DMS 273 treated with DMSO at 0.1 percent for 48 hours (cell line): ENCODE measurements at regions not wholly inside any gene's neighbourhood (a gene's known extent, or its start where the extent isn't known, plus 50 kb on each side); places are given as distances from the start of the nearest gene placed in this dataset.

Source experiments
- DNase-seq: peaks from one replicate; lab custom pipeline; 2025; lab: John Stamatoyannopoulos, UW

DNA sequence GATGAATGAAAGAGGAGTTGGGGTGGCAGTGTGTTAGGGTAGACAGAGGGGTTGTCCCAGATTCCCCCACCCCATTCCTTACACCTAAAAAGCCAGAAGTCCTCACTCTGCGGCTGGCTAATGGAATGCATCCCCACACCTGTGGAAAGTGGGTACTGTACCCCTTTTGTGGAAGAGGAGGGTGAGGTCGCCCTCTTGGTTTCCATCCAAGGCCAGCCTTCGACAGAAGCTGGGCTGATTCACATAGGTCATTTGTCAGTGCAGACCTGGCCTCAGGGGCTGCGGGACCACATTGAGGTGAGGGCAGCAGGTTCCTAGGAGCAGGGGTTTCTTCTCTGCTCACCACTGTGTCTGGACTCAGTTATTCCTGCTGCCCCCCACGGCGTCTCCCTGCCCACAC, 671.6 kb downstream of the MATN1 start:
- no peak for DNase-seq

DNA sequence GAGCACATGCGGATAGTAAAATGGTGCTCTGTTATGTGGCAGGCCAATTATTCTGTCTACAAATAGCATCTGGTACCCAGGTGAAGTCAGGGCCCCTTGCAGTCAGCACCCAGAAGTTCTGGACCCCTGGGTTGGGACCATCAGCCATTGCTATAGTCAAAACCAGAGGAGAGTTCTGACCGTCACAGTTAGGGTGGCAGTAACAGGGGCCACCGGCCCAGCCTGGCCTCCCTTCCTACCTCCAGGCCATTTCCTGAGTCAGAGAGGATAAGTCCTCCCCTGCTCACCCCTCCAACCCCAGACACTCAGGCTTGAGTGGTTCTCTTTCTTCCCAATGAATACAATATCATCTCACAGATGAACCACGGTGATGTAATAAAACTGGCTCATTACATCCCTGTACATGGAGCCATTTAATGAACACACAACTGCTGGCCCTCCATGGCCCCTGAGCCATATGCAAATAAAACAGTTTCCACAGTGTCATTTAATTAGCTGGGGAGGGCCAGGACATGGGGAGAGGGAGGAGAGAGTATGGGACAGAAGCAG, 673.6 kb downstream of the MATN1 start:
- no peak for DNase-seq

DNA sequence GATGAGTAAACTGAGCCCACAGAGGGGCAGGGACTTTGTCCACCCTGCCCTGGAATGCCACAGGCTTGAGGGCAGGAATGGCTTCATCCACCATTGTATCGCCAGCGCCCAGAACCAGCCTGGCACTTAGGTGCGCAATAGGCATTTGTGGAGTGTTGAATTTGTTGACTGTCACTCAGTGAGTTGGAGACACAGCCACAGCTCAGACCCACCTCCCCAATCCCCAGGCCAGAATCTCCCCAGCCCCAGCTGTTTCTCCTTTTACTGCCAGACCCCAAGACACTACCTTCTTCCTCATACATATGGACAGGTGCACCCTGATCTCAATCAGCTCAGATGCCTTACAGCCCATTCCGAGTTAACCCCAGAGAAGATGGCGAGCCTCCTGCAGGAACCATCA, 674.5 kb downstream of the MATN1 start:
- DNase-seq = no peak

DNA sequence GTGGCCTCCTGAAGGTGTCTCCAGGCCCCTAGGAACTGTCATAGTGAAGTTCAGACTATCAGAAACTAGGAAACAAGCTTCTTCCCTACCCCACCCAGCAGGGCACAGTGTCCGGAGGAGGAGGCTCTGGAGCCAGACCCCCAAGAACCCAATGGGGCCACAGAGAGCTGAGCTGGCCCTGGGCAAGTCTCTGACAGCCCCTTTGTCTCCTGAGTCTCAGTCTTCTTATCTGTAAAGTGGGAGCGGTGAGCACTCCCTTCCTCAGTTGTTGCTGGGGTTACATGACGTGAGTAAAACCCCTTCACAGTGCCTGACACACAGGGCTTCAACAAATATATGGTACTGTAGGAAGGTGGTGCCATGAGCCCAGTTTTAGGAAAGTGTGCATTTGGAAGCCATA, 675.8 kb downstream of the MATN1 start:
- no peak for DNase-seq

DNA sequence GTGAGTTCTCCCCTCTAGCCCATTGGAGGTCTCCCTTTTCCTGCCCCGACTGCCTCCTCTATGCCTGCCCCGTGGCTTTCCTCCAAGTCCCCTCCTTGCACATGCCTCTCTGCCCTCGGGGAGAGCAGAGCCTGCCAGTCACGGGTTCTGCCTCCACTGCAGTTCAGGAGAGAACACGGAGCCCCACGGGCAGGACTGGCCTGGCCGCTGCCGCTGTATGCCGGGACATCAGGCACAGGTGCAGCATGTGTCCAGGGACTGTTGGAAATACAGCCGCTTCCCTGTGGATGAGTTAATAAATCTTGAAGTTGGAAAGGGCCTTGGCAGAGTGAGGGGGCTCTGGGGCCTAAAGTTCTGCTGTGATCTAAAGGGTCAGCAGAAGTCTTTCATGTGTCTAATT, 676.6 kb downstream of the MATN1 start:
- DNase-seq = no peak

DNA sequence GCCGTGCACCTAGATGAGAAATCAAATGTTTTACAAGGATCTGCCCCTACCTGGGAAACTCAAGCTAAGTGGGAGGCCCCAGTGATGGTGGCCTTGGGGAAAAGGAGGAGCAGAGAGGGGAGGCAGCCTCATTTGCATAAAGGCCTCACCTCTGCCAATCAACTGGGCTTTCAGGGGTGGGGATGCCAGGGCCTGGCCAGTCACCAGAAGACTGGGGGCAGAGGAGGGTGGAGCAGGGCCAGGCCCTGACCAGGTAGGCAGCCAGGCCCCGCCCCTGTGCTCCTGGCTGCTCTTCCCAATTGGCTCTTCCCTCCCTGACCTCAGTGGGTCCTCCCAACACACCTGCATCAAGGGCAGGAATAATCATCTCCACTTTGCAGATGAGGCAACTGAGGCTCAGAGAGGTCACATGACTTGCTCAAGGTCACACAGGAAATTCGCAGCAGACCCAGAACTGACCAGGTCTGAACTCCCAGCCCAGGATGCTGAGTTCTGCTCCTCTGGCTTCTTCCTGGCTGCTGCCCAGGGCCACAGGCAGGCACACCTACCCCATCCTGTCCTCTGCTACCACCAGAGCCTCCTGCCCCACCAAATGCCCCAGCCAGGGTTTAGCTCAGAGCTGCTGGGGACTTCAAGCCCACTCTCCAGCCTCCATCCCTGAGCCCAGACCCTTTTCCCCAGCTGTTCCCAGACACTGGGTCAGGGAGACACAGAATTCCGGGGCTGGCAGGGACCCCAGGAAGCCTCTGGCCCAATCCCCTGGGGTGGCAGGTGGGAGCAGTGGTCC, 677.9 kb downstream of the MATN1 start:
- no peak for DNase-seq

DNA sequence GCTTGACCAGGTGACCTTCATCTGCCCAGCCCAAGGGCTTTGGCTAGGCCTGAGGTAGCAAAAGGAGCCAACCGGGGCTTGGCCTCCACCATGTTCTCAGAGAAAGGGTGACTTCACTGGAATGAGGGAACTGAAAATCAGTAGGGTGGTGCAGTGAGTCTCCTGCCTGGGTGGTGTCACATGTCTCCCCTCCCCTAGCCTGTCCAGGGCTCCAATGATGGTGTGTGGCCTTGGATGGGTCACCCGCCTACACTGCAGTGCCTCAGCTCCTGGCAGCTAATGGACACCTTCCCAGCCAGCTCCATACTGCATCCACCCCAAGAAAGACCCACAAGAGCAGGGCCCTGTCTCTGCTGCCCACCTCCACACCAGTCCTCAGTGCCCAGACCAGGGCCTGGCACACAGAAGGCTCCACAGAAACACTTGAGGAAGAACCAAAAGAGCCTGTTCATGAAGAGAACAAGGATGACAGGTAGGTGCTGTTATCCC, 678.7 kb downstream of the MATN1 start:
- no peak for DNase-seq

DNA sequence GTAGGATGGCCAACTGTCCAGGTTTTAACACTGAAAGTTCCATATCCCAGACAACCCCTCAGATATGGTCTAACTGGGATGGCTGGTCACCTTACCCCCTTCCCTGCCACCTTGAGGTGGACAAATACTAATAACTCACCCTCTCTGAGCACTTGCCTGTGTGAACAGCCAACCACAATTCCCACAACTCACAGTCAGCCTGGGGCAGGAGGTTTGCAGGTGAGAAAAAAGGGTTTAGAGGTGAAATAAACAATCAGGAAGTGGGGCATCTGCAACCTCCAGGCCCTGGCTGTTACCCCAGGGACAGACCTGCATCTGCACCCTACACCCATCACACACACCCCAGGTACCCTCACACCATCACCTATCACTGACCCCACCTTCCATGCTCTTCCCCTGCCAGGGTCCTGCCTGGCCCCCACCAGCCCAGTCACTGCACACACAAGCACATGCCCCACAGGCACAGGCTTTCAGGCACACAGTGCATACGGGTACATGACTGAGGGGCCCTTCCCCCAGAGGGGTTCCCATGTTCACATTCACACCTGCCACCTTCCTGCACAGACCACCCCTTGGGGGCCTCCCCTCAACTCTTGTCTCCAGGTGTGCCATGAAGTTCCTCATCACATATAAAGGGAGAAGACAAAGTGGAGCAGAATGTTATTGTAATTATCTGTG, 679.5 kb downstream of the MATN1 start:
- no peak for DNase-seq

DNA sequence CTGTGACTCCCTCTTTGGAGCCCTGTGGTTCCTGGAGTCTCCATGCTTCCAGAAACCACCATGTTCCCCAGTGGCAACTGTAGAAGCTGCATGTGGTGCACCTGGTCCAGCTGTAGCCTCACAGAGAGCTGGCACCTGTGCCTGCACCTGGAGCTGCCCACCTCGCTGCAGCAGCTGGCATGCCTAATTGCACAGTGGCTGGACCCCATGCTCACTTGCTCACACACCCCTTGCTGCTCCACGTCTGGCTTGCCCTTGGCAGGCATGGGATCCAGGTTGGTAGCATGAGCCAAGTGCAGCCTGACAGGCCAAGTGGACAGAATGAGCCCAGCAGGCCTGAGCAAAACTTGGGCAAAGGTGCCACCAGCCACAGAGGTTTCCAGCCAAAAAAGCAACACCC, 680.1 kb downstream of the MATN1 start:
- no peak for DNase-seq

DNA sequence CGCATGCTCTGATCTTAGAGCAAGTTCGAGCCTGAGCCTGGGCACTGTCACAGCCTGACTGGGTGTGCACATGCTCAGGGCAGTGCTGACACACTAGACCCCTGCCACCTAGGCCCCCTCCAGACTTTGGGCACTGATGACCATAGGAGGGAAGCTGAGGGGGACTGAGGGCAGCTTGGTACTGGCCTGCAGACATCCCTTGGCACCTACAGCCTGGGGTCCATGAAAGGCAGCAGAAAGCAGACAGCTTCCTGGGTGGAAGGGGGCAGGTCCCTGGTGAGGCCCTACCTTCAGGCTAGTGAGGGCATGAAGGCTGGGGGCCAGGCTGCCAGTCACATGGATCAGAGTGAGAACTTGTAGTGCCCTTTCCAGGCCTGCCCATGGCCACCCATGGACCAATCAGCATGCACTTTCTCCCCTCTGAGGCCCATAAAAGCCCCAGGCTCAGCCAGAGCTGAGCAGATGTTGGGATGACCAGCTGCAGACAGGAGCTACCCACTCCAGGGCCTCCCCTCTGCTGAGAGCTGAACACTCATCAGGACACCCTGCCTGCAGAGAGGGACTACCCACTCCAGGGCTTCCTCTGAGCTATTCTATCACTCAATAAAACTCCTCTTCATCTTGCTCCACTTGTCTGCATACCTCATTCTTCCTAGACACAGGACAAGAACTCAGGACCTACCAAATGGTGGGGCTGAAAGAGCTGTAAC, 680.8 kb downstream of the MATN1 start:
- no peak for DNase-seq

DNA sequence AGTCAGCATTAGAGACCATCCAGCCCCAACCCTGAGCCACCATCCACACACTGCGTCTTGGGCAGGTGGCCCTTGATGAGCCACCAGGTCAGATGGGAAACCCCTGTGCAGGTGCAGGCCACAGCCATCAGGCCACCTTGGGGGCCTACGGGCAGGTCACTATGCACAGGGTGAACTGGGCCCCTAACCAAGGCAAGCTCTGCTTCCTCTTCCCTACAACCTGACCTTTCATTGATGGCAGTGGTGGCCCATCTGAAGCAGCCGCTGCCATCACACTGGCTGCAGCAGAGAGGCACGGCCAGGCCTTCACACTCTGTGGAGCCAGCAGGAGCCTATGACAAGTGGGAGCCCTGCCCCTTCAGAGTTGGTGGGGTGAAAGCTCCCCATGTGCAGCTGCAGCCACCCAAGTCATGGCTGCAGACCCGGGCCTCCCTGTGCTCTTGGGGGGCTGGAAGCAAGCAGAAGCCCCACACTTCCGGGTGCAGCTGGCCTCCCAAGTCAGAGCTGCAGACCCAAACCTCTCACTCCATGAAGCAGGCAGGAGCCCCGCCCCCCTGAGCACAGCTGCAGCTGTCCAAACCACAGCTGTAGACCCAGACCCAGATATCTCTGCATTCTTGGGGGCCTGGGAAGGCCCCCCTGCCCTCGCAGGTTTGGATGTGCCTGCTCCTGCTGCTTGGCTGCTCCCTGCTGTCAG, 681.5 kb downstream of the MATN1 start:
- DNase-seq = no peak

DNA sequence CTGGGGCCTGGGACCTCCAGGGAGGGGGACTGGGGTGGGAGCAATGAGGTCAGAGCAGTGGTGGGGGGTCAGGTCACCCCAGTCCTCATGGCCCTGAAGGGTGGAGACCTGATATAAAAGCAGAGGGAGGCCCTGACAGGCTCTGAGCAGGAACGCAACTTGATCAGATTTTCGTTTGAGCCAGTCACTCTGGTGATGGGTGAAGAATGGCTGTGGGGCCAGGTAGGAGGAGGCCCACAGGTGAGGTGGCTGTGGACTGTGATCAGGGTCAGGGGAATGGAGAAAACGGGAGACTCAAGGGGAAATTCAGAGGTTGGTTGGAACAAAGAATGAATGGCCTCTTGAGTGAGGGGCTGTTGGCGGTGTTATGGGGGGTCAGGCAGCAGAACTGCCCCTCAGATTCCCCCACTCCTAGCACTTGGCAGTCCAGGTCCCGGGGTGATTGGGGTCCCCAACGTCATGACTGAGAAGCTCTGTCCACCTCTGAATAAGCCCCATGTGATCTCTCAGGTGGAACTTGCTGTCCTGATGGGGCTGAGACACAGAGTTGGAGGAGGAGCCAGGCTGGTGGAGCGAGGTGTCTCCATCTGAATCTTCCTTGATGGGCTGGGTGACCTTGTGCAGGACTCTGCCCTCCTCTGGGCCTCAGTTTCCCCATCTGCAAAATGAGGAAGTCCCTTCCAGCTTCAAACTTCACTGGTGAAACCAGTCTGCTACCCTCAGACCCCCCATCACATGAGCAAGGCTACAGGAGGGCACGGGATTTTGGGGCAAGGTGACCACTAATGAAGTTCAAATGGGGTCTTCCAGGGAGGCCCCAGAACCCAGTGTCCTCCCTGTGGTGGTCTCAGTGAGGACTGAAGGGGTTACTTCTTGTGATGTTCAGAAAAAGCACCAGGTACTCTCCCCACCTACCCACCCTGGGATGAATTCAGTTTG, 683.0 kb downstream of the MATN1 start:
- no peak for DNase-seq

DNA sequence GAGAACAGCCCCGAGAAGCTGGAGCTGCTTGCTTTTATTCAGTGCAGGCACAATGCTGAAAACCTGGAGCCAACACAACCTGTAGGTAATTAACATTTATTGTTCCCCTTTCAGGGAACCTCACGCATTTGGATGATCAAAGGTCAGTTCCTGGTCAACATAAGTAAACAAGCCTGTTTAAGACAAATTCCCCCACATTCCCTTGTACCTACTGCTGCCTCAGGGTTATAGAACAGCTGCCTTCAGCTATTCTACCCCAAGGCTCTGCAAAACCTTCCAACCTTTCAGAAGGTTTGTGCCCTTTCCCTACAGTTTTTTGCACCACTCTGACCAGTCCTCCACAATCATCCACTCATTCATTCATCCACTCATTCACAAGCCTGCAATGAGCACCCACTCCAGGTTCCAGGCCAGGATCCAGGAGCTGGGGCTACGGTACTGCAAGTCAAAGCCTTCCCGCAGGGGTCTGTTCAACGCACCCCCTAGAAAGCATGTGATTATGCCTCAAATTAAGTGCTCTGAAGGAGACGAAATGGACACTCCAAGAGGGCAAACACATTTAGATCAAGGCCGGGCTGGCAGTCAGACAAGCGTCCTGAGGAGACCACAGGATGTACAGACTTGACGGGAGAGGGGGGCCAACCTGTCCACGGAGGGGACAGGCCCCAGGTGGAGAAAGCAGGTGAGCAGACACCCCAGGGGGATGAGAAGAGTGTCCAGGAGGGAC, 683.9 kb downstream of the MATN1 start:
- DNase-seq = no peak

DNA sequence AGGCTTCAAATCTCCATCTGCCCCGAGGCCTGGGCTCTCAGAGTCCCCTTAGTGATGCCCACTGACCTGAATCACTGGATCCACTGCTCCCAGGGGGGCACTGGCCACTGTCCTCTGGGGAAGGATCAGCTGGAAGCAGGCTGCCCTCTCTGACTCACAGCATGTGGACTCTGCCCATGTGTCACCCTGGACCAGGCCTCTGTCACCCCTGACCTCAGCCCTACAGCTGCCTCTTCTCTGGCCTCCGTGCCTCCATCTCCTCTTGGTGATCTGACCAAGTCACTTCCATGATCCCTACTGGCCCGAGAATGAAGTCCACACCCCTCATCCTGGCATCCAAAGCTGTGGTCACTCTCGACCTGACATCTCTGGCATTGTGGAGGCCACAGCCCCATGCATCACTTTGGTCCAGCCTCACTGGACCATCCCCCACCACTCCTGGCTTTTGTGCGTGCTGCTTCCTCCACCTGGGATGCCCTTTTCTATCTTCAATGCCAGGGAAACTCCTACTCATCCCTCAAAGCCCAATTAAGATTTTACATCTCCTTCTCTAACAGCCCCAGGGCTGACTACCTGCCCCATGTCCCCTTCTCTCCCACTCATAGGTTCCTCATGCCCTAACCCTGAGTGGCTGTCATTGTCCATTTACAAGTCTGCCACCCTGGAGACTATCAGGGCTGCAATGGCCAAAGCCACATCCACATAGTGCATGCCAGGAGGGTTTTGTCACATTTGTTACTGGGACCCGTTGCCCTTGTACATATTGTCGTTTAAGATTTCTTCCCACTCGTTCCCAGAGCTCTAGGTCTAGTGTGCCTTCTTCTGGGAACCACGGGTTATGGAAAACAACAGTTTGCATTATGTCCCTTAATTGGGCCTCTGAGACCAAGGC, 685.0 kb downstream of the MATN1 start:
- no peak for DNase-seq

DNA sequence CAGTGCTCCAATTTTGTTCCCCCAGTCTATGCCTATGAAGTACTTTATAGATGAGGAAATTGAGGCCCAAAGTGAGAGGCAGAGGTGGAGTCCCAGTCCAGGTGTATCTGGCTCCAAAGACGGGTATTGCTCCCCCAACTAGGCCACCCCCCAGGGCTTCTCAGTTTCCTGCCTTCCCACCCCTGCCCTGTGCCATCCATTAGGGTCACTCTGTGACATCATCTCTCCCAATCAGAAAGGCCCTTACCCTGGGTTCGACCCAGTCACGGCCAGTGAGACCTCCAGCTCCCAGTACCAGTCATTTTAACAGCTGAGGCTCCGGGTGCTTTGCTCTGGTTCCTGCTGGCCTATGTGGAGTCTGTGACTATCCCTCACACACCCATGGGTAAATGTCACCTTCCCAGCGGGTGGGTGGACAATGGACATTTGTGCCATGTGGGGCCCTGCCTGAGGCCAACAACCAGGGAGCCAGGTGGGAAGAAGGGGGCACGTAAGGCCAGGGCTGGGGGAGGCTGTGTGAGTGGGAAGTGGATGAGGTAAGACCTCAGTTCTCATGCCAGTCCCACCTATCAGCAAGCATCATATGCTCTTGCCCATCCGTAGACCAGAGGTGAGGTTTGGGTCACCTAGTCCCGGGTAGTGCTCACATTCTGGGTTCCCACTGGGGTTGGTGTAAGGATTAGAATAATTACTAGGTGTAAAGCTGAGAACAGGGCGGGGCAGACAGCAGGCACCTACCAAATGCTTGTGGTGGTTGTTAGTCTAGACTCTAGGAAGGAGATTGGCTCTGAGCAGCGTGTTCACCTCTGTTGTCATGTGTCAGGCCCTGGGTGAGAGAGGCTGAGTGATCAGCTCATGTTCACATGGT, 685.9 kb downstream of the MATN1 start:
- DNase-seq = no peak

DNA sequence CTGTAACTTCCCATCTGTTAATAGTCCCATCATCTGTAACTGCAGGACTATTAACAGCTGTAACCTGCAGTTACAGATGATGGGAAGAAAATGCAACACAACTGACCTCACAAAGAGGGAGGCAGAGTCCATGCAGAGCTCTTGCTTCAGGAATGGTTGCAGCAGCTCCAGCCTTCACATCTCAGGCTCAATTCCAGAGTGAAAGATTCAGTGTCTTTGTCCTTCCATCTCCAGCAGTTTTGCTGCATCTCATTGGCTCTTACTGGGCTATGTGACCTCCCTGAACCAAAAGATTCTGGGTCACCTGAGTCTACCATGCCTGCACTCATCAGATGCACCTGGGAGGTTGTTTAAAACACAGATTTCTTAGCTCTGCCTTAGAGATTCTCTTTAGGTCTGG, 686.7 kb downstream of the MATN1 start:
- no peak for DNase-seq

DNA sequence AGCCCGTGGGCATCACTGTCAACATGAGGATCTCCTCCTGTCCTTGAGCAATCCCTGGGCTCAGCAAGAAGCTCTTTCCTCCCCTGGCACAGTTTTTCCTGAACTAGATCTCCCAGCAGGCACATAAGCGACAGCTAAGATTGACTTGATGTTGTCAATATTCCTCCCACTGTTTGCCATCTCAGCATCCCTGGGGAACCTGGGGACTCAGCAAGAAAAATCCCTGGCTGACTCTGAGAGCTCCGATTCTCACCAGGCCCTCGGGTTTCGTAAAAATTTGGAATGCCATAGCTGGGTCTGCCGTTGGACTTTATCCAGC, 687.2 kb downstream of the MATN1 start:
- no peak for DNase-seq

DNA sequence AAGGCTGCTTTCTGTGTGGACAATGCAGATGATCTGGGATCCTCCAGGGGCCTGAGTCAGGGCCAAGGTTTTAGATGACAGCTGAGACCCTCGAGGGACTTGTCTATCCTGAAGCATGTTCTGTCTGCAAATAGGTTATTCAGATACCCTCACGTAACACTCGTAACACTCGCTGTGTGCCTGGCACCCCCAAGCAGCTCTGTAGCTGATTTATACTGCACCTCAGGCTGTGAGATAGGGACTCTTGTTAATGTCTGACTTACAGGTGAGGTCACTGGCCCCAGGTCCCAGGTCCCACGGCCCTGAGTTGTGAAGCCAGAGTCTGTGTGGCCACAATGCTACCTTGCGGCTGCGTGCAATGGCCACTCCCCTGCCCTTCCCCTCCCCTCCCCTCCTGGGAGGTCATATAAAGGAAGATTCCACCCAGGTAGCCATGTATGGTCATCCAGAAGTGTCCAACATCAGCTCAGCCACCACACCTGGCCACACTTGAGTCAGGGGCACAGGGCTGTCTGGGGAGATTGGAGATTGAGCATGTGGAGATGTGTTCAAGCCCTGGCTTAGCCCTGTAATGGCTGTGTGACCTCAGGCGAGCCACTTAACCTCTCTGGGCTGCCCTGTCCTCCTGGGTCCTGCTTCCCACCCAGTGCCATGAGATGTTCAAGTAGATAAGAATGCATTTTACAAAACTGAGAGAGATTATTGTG, 687.7 kb downstream of the MATN1 start:
- DNase-seq = no peak
